ENCODE measurements at regions not wholly inside any gene's neighbourhood (a gene's known extent, or its start where the extent isn't known, plus 50 kb on each side); places are given as distances from the start of the nearest gene placed in this dataset.
"Not testable (repeated sequence)": the region's sequence is repeated elsewhere in the genome, so short reads cannot be mapped to it uniquely, and the experiment has no call there.

- Histone ChIP-seq H3K27ac (ENCODE audit: insufficient read depth, low read length) (no peak overlapping the region), H4K20me1 (ENCODE audit: control insufficient read depth, extremely low read depth, insufficient read depth, low read length) (no peaks in the 10 kb centered on the region), H3K4me1 (ENCODE audit: control insufficient read depth, extremely low read depth, insufficient read depth, low read length) (no peaks in the 10 kb centered on the region), H3K36me3 (ENCODE audit: control insufficient read depth, insufficient read depth, low read length) (no peaks in the 10 kb centered on the region), H3K4me2 (ENCODE audit: extremely low read depth, insufficient read depth, low read length) (no peak overlapping the region), H3K9ac (ENCODE audit: insufficient read depth, low read length) (no peak overlapping the region), H3K79me2 (ENCODE audit: control insufficient read depth, insufficient read depth, low read length) (no peaks in the 10 kb centered on the region), H2AFZ (ENCODE audit: low read length) (no peak overlapping the region), H3K27me3 (ENCODE audit: control insufficient read depth, insufficient read depth, low read length) (no peaks in the 10 kb centered on the region), H3K9me3 (ENCODE audit: control insufficient read depth, insufficient read depth, low read depth, low read length) (no peaks in the 10 kb centered on the region), H3K4me3 (replicated peaks in 1 of 4; ENCODE audit: control extremely low read depth in 1 of 4, insufficient read depth in 1 of 4, low read depth in 3 of 4, low read length in 4 of 4) (no peak overlapping the region)
- no peak for TF ChIP-seq CTCF (conservative IDR thresholded peaks at IDR 0.05 in 1 of 2, IDR thresholded peaks at IDR 0.05 in 1 of 2; ENCODE audit: low read depth in 1 of 2, low read length in 2 of 2)
- no peak for TF ChIP-seq EZH2 (IDR thresholded peaks at IDR 0.05; ENCODE audit: low read length, missing control alignments)
- peak in 1 of 2 donors; percentile 77 for DNase-seq (ENCODE audit: low read depth in 2 of 2)
Observed at GRCh38 chr12:93237235-93237915, 140.3 kb upstream of the NUDT4 start.

- H3K36me3 ChIP-seq (ENCODE audit: control insufficient read depth, insufficient read depth, low read length); H3K79me2 ChIP-seq (ENCODE audit: control insufficient read depth, insufficient read depth, low read length); H3K4me2 ChIP-seq (ENCODE audit: extremely low read depth, insufficient read depth, low read length); H3K4me3 ChIP-seq (replicated peaks in 1 of 4; ENCODE audit: control extremely low read depth in 1 of 4, insufficient read depth in 1 of 4, low read depth in 3 of 4, low read length in 4 of 4); H2AFZ ChIP-seq (ENCODE audit: low read length); H3K9me3 ChIP-seq (ENCODE audit: control insufficient read depth, insufficient read depth, low read depth, low read length); H3K27me3 ChIP-seq (ENCODE audit: control insufficient read depth, insufficient read depth, low read length); H3K4me1 ChIP-seq (ENCODE audit: control insufficient read depth, extremely low read depth, insufficient read depth, low read length); H3K27ac ChIP-seq (ENCODE audit: insufficient read depth, low read length); H4K20me1 ChIP-seq (ENCODE audit: control insufficient read depth, extremely low read depth, insufficient read depth, low read length); H3K9ac ChIP-seq (ENCODE audit: insufficient read depth, low read length); DNase-seq (ENCODE audit: low read depth in 2 of 2): not testable (repeated sequence)
Observed at GRCh38 chr12:93238512-93239262, 139.0 kb upstream of the NUDT4 start.

GRCh38 chr12:93239789-93240188, 137.9 kb upstream of the NUDT4 start:
- H3K36me3 ChIP-seq (ENCODE audit: control insufficient read depth, insufficient read depth, low read length); H3K9me3 ChIP-seq (ENCODE audit: control insufficient read depth, insufficient read depth, low read depth, low read length); H4K20me1 ChIP-seq (ENCODE audit: control insufficient read depth, extremely low read depth, insufficient read depth, low read length); H3K9ac ChIP-seq (ENCODE audit: insufficient read depth, low read length); H3K4me2 ChIP-seq (ENCODE audit: extremely low read depth, insufficient read depth, low read length); DNase-seq (ENCODE audit: low read depth in 2 of 2); H2AFZ ChIP-seq (ENCODE audit: low read length); H3K4me1 ChIP-seq (ENCODE audit: control insufficient read depth, extremely low read depth, insufficient read depth, low read length); H3K4me3 ChIP-seq (replicated peaks in 1 of 4; ENCODE audit: control extremely low read depth in 1 of 4, insufficient read depth in 1 of 4, low read depth in 3 of 4, low read length in 4 of 4); H3K27ac ChIP-seq (ENCODE audit: insufficient read depth, low read length); H3K27me3 ChIP-seq (ENCODE audit: control insufficient read depth, insufficient read depth, low read length); H3K79me2 ChIP-seq (ENCODE audit: control insufficient read depth, insufficient read depth, low read length): not testable (repeated sequence)
